GM12878 (cell line): ENCODE measurements at regions not wholly inside any gene's neighbourhood (a gene's known extent, or its start where the extent isn't known, plus 50 kb on each side); places are given as distances from the start of the nearest gene placed in this dataset.

Experiments
- BHLHE40 ChIP-seq, 2 experiments: fragments of 450-650 bp in 1 of 2; IDR thresholded peaks; 2 replicates each; pipeline ENCODE4 v1.6.1; 2011 to 2017; ENCODE audit warnings: low read depth in 2 of 2, borderline replicate concordance in 1 of 2, improper control_type of control experiment in 1 of 2, low read length in 1 of 2, mild to moderate bottlenecking in 1 of 2
- CTCF ChIP-seq, 3 experiments: IDR thresholded peaks in 2 of 3; conservative IDR thresholded peaks in 1 of 3; 2 replicates each; pipeline ENCODE4 v1.5.1; 2011; ENCODE audit warnings: low read depth in 3 of 3, low read length in 3 of 3, mild to moderate bottlenecking in 3 of 3, control low read depth in 2 of 3, moderate library complexity in 2 of 3, inconsistent platforms in 1 of 3, mixed read lengths in 1 of 3; ENCODE audit not compliant: control insufficient read depth in 2 of 3, insufficient read depth in 1 of 3; ENCODE audit errors: extremely low read depth in 1 of 3
- EED ChIP-seq: sonication (generic); IDR thresholded peaks from 2 replicates; pipeline ENCODE4 v1.6.1; 2016; ENCODE audit warnings: antibody characterized with exemption, low read depth
- NFIC ChIP-seq: IDR thresholded peaks from 2 replicates; pipeline ENCODE4 v1.6.1; 2012; ENCODE audit warnings: low read depth, mild to moderate bottlenecking, inconsistent platforms, low read length, moderate library complexity
- RCOR1 ChIP-seq: conservative IDR thresholded peaks from 2 replicates; pipeline ENCODE4 v1.6.1; 2012; ENCODE audit warnings: low read depth, low read length, improper control_type of control experiment
- RFX5 ChIP-seq: IDR thresholded peaks from 2 replicates; pipeline ENCODE4 v1.6.1; 2011; ENCODE audit warnings: low read depth, low read length, improper control_type of control experiment
- SUZ12 ChIP-seq: fragments of 200-600 bp; sonication (generic); IDR thresholded peaks from one replicate; pipeline ENCODE4 v1.6.1; 2018; ENCODE audit warnings: antibody characterized with exemption, mild to moderate bottlenecking; ENCODE audit not compliant: unreplicated experiment
- ZNF24 ChIP-seq: fragments of 450-650 bp; IDR thresholded peaks from 2 replicates; pipeline ENCODE4 v1.6.1; 2017; ENCODE audit warnings: antibody characterized with exemption, mild to moderate bottlenecking

GRCh38 chr10:114753126-114753525, 68.5 kb upstream of the FHIP2A start:
- TF ChIP-seq CTCF (IDR thresholded peaks at IDR 0.05 in 2 of 3, conservative IDR thresholded peaks at IDR 0.05 in 1 of 3; ENCODE audit: control insufficient read depth in 2 of 3, extremely low read depth in 1 of 3, insufficient read depth in 1 of 3, low read depth in 3 of 3, low read length in 3 of 3) (no peak), NFIC (no peak), EED (no peak), ZNF24 (no peak), RCOR1 (no peak), SUZ12 (no peak), BHLHE40 (IDR thresholded peaks at IDR 0.05; ENCODE audit: borderline replicate concordance in 1 of 2, low read depth in 2 of 2, low read length in 1 of 2) (no peak), RFX5 (no peak)
